Sigmoid colon (tissue), 6 donors: ENCODE measurements at regions not wholly inside any gene's neighbourhood (a gene's known extent, or its start where the extent isn't known, plus 50 kb on each side); places are given as distances from the start of the nearest gene placed in this dataset.

ENCODE experiments used
- DNase-seq: peaks from one replicate; pipeline ENCODE4 v3.0.0-alpha.2; 2019
- H3K27ac ChIP-seq, 4 donors: fragments of 200-600 bp; sonication (generic); one replicate each; pipeline ENCODE4 v1.5.1; 2016 to 2019; ENCODE audit warnings: mild to moderate bottlenecking in 1 of 4
- H3K27me3 ChIP-seq, 3 donors: fragments of 200-600 bp; sonication (generic); one replicate each; pipeline ENCODE4 v1.5.1; 2019; ENCODE audit warnings: mild to moderate bottlenecking in 1 of 3
- H3K36me3 ChIP-seq, 4 donors: fragments of 200-600 bp; sonication (generic); one replicate each; pipeline ENCODE4 v1.5.1; 2016 to 2019
- H3K4me1 ChIP-seq, 4 donors: fragments of 200-600 bp; sonication (generic); one replicate each; pipeline ENCODE4 v1.5.1; 2017 to 2019
- H3K4me3 ChIP-seq, 4 donors: fragments of 200-600 bp; sonication (generic); one replicate each; pipeline ENCODE4 v1.5.1; 2017 to 2019; ENCODE audit warnings: mild to moderate bottlenecking in 2 of 4, moderate library complexity in 1 of 4
- H3K9me3 ChIP-seq, 4 donors: fragments of 200-600 bp in 3 of 4; sonication (generic) in 3 of 4; one replicate each; pipeline versions ENCODE4 v1.5.1 to v1.6.1; 2013 to 2019
- EP300 ChIP-seq, 4 donors: sonication (generic); formaldehyde crosslinking; IDR thresholded peaks; one replicate each; pipeline ENCODE4 v1.6.1; 2017; ENCODE audit warnings: antibody characterized with exemption in 4 of 4
- POLR2A ChIP-seq, 2 donors: fragments of 450-650 bp; IDR thresholded peaks; one replicate each; pipeline ENCODE4 v1.6.1; 2016; ENCODE audit warnings: antibody characterized with exemption in 2 of 2, mild to moderate bottlenecking in 2 of 2, moderate library complexity in 2 of 2
- POLR2AphosphoS5 ChIP-seq, 4 donors: sonication (generic); formaldehyde crosslinking; IDR thresholded peaks; one replicate each; pipeline ENCODE4 v1.6.1; 2017; ENCODE audit warnings: antibody characterized with exemption in 4 of 4
- WGBS, 2 donors: extraction: QIAGEN DNeasy Blood & Tissue Kit; methylation state at CpG; one replicate each; pipeline ENCODE4 v1.1.7; 2013; 5-methylcytosine and 5-hydroxymethylcytosine counted together
- intact Hi-C: fragments of 100-400 bp; cut with DNase I; formaldehyde crosslinking; loops from one replicate; pipeline ENCODE4 v1.15.1; 2023
- TF ChIP-seq, protein P1 (sequence below), 4 experiments: fragments of 450-650 bp in 3 of 4; fragments of 200-600 bp in 1 of 4; IDR thresholded peaks; one replicate each; pipeline ENCODE4 v1.5.1; 2016 to 2019; ENCODE audit warnings: antibody characterized with exemption in 4 of 4, mild to moderate bottlenecking in 3 of 4, moderate library complexity in 2 of 4
- donor health status: healthy with polysubstance abuse.
- donor health status: healthy.

DNA sequence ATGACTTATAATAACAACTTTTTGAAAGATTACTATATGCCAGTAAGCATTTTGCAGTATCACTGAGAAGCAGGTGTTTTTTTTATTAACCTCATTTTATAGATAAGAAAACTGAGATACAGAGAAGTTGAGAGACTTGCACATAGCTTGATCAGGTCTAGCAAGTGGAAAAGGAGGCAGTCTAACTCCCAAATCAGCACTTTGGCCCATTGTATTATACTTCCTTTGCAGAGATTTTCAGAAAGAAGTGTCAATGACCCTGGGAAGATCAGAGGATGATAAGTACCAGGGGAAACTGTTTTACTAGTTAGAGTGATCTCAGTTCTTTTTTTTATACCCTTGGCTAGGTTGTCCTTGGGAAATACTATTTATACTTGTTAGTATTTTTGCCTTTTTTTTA, 358.7 kb downstream of the SQOR start:
- no peak overlapping the region for H3K27ac ChIP-seq
- no peaks in the 10 kb centered on the region for H3K27me3 ChIP-seq
- H3K4me1 ChIP-seq, result no peaks in the 10 kb centered on the region
- H3K36me3 ChIP-seq, result no peaks in the 10 kb centered on the region
- TF ChIP-seq EP300 (IDR thresholded peaks at IDR 0.05) (no peak), POLR2A (IDR thresholded peaks at IDR 0.05) (no peak), POLR2AphosphoS5 (IDR thresholded peaks at IDR 0.05) (no peak)
- TF ChIP-seq, protein P1, sequence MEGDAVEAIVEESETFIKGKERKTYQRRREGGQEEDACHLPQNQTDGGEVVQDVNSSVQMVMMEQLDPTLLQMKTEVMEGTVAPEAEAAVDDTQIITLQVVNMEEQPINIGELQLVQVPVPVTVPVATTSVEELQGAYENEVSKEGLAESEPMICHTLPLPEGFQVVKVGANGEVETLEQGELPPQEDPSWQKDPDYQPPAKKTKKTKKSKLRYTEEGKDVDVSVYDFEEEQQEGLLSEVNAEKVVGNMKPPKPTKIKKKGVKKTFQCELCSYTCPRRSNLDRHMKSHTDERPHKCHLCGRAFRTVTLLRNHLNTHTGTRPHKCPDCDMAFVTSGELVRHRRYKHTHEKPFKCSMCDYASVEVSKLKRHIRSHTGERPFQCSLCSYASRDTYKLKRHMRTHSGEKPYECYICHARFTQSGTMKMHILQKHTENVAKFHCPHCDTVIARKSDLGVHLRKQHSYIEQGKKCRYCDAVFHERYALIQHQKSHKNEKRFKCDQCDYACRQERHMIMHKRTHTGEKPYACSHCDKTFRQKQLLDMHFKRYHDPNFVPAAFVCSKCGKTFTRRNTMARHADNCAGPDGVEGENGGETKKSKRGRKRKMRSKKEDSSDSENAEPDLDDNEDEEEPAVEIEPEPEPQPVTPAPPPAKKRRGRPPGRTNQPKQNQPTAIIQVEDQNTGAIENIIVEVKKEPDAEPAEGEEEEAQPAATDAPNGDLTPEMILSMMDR (IDR thresholded peaks at IDR 0.05), result no peak
- no peak overlapping the region for H3K4me3 ChIP-seq
- no peak for DNase-seq
- intact Hi-C loops, result no loop called here
- H3K9me3 ChIP-seq, result no peaks in the 10 kb centered on the region

DNA sequence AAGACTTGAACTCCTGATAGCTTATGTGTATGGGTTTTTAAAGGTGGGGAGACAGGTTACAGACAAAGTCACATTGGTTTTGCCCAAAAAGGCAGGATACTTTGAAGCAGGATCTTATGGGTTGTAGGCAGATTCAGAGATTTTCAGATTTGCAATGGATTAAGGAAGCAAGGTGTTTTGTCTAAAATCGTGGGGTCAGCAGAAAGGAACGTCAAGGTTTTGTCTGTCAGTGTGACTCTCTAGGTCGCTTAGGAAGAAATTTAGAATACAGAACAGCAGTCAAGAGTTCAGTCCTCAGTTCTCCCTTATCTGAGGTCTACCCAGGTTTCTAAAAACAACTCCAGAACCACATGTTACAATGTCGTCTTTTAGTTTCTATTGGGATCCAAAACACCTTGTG, 361.0 kb downstream of the SQOR start:
- intact Hi-C loops, result no loop called here
- Histone ChIP-seq H3K4me1 (no peaks in the 10 kb centered on the region), H3K27me3 (no peaks in the 10 kb centered on the region), H3K36me3 (no peaks in the 10 kb centered on the region), H3K4me3 (no peak overlapping the region), H3K27ac (no peak overlapping the region), H3K9me3 (no peaks in the 10 kb centered on the region)
- TF ChIP-seq POLR2A (IDR thresholded peaks at IDR 0.05) (no peak), EP300 (IDR thresholded peaks at IDR 0.05) (no peak), POLR2AphosphoS5 (IDR thresholded peaks at IDR 0.05) (no peak)
- TF ChIP-seq, protein P1 (IDR thresholded peaks at IDR 0.05), result no peak
- whole genome bisulfite sequencing, 2 donors, result 89 to 94% methylated on average over 4 of the region's 4 CpGs
- DNase-seq, result no peak

DNA sequence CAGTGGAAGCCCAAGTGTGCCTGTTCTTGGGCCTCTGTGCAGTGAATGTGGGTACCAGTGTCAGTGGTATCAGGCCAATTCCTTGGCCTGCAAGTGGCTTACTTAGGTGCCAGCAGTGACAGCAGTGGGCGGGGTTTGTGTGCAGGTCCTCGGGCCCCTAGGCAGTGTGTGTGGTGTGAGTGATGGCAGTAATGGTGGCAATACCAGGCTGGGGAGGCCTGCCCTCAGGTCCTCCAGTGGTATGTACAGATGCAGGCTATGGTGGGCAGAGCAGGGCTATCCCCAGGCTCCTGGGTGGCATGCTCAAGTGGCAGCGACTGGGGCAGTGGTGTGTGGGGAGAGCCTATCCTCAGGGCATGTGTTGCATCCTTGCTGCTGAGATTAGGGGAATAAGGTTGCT, 379.7 kb downstream of the SQOR start:
- no peak for DNase-seq
- no peaks in the 10 kb centered on the region for H3K27me3 ChIP-seq
- WGBS, 2 donors, result 90 to 95% methylated on average over 3 of the region's 3 CpGs
- intact Hi-C loops, result no loop called here
- no peak overlapping the region for H3K4me3 ChIP-seq
- H3K4me1 ChIP-seq, result no peaks in the 10 kb centered on the region
- peaks cover 0 to 5% (median 1%) of the 10 kb centered on the region in 4 donors for H3K9me3 ChIP-seq
- TF ChIP-seq POLR2AphosphoS5 (IDR thresholded peaks at IDR 0.05) (no peak), EP300 (IDR thresholded peaks at IDR 0.05) (no peak), POLR2A (IDR thresholded peaks at IDR 0.05) (no peak)
- TF ChIP-seq, protein P1 (IDR thresholded peaks at IDR 0.05), result no peak
- no peak overlapping the region for H3K27ac ChIP-seq
- H3K36me3 ChIP-seq, result no peaks in the 10 kb centered on the region

DNA sequence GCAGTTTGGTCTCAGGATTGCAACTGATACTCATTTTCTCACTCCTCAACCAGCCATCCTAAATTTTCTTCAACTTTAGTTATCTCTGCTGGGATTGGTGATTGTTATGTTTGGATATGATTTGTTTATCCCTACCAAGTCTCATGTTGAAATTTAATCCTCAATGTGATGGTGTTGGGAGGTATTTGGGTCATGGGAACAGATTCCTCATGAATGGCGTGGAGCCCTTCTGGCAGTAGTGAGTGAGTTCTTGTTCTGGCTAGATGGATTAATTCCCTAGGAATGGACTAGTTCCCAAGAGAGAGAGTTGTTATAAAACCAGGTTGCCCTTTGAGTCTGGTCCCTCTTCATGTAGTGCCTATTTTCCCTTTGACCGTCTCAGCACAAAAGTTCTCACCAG, 399.9 kb downstream of the SQOR start:
- Histone ChIP-seq H3K27me3 (no peaks in the 10 kb centered on the region), H3K4me1 (no peaks in the 10 kb centered on the region), H3K27ac (no peak overlapping the region), H3K4me3 (no peak overlapping the region), H3K9me3 (peaks cover 0 to 3% (median 0%) of the 10 kb centered on the region in 4 donors), H3K36me3 (no peaks in the 10 kb centered on the region)
- TF ChIP-seq POLR2A (IDR thresholded peaks at IDR 0.05), result no peak
- no peak for TF ChIP-seq POLR2AphosphoS5 (IDR thresholded peaks at IDR 0.05)
- TF ChIP-seq, protein P1 (IDR thresholded peaks at IDR 0.05), result no peak
- TF ChIP-seq EP300 (IDR thresholded peaks at IDR 0.05), result no peak
- intact Hi-C loops, result no loop called here
- 93 to 94% methylated on average over 2 of the region's 2 CpGs for WGBS, 2 donors
- no peak for DNase-seq

DNA sequence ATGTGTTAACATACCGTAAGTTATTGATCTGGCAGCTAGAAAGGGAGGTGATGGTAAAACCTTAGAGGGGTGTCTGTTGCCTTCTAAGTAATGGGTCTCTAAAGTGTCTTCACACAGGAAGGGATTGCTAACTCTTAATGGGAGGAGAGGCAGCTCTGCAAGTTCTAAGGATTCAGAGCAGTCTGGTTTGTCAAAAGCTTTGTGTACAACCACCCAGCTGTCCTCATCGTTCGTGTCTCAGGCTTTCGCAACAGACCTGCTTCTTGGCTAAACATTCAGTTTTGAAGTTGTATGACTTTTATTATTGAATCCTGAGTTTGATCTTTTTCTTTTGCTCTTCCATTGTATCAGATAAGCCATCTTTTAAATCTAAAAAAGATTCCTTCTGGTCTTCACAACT, 404.9 kb downstream of the SQOR start:
- H3K27ac ChIP-seq, result no peak overlapping the region
- H3K4me1 ChIP-seq, result no peaks in the 10 kb centered on the region
- DNase-seq, result no peak
- TF ChIP-seq, protein P1 (IDR thresholded peaks at IDR 0.05), result no peak
- TF ChIP-seq EP300 (IDR thresholded peaks at IDR 0.05) (no peak), POLR2AphosphoS5 (IDR thresholded peaks at IDR 0.05) (no peak), POLR2A (IDR thresholded peaks at IDR 0.05) (no peak)
- 83 to 85% methylated on average over 4 of the region's 4 CpGs for WGBS, 2 donors
- peaks cover 0 to 3% (median 0%) of the 10 kb centered on the region in 4 donors for H3K9me3 ChIP-seq
- no peak overlapping the region for H3K4me3 ChIP-seq
- intact Hi-C loops, result no loop called here
- no peaks in the 10 kb centered on the region for H3K36me3 ChIP-seq
- no peaks in the 10 kb centered on the region for H3K27me3 ChIP-seq
